ENCODE measurements at regions not wholly inside any gene's neighbourhood (a gene's known extent, or its start where the extent isn't known, plus 50 kb on each side); places are given as distances from the start of the nearest gene placed in this dataset.

DNA sequence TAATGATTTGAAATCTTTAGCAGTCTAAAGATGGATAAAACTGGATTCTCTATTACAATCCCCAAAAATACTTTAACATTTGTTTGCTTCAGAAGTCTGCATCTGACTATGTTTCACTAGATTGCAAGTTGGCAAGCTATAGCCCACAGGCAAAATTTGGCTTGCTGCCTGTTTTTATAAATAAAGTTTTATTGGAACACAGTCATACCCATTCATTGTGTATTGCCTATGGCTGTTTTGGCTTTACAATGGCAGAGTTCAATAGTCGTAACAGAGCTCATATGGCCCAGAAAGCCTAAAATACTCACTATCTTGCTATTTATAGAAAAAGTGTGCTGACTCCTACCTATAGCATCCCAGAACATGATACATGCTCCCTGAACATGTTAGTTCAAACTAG lies 89.0 kb upstream of the GPR141 start:
- H3K27ac Mint-ChIP-seq = no peak overlapping the region
- H3K4me3 Mint-ChIP-seq = no peak overlapping the region
- H3K27me3 Mint-ChIP-seq (ENCODE audit: insufficient read depth, low read depth, poor library complexity) = peaks cover 3% of the 10 kb centered on the region
- TF ChIP-seq POLR2AphosphoS5 (IDR thresholded peaks at IDR 0.05; ENCODE audit: low read depth) (no peak), JUNB (IDR thresholded peaks at IDR 0.05; ENCODE audit: unreplicated experiment) (no peak), ZNF114 (CRISPR knock-in tag; IDR thresholded peaks at IDR 0.05) (no peak), EZH2phosphoT487 (IDR thresholded peaks at IDR 0.05; ENCODE audit: unreplicated experiment) (no peak), NANOG (IDR thresholded peaks at IDR 0.05; ENCODE audit: borderline replicate concordance) (no peak), EZH2 (IDR thresholded peaks at IDR 0.05; ENCODE audit: low read depth, unreplicated experiment) (no peak), STAT1 (IDR thresholded peaks at IDR 0.05; ENCODE audit: unreplicated experiment) (no peak), CREB1 (CRISPR knock-in tag; IDR thresholded peaks at IDR 0.05; ENCODE audit: low read depth) (no peak), ZNF331 (CRISPR knock-in tag; IDR thresholded peaks at IDR 0.05; ENCODE audit: low read depth) (no peak)
- TF ChIP-seq, protein P1, sequence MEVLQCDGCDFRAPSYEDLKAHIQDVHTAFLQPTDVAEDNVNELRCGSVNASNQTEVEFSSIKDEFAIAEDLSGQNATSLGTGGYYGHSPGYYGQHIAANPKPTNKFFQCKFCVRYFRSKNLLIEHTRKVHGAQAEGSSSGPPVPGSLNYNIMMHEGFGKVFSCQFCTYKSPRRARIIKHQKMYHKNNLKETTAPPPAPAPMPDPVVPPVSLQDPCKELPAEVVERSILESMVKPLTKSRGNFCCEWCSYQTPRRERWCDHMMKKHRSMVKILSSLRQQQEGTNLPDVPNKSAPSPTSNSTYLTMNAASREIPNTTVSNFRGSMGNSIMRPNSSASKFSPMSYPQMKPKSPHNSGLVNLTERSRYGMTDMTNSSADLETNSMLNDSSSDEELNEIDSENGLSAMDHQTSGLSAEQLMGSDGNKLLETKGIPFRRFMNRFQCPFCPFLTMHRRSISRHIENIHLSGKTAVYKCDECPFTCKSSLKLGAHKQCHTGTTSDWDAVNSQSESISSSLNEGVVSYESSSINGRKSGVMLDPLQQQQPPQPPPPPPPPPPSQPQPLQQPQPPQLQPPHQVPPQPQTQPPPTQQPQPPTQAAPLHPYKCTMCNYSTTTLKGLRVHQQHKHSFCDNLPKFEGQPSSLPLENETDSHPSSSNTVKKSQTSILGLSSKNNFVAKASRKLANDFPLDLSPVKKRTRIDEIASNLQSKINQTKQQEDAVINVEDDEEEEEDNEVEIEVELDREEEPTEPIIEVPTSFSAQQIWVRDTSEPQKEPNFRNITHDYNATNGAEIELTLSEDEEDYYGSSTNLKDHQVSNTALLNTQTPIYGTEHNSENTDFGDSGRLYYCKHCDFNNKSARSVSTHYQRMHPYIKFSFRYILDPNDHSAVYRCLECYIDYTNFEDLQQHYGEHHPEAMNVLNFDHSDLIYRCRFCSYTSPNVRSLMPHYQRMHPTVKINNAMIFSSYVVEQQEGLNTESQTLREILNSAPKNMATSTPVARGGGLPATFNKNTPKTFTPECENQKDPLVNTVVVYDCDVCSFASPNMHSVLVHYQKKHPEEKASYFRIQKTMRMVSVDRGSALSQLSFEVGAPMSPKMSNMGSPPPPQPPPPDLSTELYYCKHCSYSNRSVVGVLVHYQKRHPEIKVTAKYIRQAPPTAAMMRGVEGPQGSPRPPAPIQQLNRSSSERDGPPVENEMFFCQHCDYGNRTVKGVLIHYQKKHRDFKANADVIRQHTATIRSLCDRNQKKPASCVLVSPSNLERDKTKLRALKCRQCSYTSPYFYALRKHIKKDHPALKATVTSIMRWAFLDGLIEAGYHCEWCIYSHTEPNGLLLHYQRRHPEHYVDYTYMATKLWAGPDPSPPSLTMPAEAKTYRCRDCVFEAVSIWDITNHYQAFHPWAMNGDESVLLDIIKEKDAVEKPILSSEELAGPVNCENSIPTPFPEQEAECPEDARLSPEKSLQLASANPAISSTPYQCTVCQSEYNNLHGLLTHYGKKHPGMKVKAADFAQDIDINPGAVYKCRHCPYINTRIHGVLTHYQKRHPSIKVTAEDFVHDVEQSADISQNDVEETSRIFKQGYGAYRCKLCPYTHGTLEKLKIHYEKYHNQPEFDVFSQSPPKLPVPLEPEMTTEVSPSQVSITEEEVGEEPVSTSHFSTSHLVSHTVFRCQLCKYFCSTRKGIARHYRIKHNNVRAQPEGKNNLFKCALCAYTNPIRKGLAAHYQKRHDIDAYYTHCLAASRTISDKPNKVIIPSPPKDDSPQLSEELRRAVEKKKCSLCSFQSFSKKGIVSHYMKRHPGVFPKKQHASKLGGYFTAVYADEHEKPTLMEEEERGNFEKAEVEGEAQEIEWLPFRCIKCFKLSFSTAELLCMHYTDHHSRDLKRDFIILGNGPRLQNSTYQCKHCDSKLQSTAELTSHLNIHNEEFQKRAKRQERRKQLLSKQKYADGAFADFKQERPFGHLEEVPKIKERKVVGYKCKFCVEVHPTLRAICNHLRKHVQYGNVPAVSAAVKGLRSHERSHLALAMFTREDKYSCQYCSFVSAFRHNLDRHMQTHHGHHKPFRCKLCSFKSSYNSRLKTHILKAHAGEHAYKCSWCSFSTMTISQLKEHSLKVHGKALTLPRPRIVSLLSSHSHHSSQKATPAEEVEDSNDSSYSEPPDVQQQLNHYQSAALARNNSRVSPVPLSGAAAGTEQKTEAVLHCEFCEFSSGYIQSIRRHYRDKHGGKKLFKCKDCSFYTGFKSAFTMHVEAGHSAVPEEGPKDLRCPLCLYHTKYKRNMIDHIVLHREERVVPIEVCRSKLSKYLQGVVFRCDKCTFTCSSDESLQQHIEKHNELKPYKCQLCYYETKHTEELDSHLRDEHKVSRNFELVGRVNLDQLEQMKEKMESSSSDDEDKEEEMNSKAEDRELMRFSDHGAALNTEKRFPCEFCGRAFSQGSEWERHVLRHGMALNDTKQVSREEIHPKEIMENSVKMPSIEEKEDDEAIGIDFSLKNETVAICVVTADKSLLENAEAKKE (CRISPR knock-in tag; IDR thresholded peaks at IDR 0.05) = no peak
- TF ChIP-seq, protein P2, sequence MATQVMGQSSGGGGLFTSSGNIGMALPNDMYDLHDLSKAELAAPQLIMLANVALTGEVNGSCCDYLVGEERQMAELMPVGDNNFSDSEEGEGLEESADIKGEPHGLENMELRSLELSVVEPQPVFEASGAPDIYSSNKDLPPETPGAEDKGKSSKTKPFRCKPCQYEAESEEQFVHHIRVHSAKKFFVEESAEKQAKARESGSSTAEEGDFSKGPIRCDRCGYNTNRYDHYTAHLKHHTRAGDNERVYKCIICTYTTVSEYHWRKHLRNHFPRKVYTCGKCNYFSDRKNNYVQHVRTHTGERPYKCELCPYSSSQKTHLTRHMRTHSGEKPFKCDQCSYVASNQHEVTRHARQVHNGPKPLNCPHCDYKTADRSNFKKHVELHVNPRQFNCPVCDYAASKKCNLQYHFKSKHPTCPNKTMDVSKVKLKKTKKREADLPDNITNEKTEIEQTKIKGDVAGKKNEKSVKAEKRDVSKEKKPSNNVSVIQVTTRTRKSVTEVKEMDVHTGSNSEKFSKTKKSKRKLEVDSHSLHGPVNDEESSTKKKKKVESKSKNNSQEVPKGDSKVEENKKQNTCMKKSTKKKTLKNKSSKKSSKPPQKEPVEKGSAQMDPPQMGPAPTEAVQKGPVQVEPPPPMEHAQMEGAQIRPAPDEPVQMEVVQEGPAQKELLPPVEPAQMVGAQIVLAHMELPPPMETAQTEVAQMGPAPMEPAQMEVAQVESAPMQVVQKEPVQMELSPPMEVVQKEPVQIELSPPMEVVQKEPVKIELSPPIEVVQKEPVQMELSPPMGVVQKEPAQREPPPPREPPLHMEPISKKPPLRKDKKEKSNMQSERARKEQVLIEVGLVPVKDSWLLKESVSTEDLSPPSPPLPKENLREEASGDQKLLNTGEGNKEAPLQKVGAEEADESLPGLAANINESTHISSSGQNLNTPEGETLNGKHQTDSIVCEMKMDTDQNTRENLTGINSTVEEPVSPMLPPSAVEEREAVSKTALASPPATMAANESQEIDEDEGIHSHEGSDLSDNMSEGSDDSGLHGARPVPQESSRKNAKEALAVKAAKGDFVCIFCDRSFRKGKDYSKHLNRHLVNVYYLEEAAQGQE (IDR thresholded peaks at IDR 0.05; ENCODE audit: unreplicated experiment) = no peak
- TF ChIP-seq, protein P3, sequence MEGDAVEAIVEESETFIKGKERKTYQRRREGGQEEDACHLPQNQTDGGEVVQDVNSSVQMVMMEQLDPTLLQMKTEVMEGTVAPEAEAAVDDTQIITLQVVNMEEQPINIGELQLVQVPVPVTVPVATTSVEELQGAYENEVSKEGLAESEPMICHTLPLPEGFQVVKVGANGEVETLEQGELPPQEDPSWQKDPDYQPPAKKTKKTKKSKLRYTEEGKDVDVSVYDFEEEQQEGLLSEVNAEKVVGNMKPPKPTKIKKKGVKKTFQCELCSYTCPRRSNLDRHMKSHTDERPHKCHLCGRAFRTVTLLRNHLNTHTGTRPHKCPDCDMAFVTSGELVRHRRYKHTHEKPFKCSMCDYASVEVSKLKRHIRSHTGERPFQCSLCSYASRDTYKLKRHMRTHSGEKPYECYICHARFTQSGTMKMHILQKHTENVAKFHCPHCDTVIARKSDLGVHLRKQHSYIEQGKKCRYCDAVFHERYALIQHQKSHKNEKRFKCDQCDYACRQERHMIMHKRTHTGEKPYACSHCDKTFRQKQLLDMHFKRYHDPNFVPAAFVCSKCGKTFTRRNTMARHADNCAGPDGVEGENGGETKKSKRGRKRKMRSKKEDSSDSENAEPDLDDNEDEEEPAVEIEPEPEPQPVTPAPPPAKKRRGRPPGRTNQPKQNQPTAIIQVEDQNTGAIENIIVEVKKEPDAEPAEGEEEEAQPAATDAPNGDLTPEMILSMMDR (conservative IDR thresholded peaks at IDR 0.05; ENCODE audit: low read depth in 2 of 2) = no peak
- TF ChIP-seq, protein P4, sequence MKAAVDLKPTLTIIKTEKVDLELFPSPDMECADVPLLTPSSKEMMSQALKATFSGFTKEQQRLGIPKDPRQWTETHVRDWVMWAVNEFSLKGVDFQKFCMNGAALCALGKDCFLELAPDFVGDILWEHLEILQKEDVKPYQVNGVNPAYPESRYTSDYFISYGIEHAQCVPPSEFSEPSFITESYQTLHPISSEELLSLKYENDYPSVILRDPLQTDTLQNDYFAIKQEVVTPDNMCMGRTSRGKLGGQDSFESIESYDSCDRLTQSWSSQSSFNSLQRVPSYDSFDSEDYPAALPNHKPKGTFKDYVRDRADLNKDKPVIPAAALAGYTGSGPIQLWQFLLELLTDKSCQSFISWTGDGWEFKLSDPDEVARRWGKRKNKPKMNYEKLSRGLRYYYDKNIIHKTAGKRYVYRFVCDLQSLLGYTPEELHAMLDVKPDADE (IDR thresholded peaks at IDR 0.05) = no peak
- DNase-seq (ENCODE audit: low spot score) = no peak
- H3K36me3 ChIP-seq (ENCODE audit: insufficient read depth) = no peaks in the 10 kb centered on the region
- no peak overlapping the region for H3K27ac ChIP-seq (ENCODE audit: low read depth)
- no peaks in the 10 kb centered on the region for H3F3A ChIP-seq (replicated peaks; ENCODE audit: low read depth)
- H3K27me3 ChIP-seq (ENCODE audit: insufficient read depth) = no peaks in the 10 kb centered on the region
- peaks cover 4% of the 10 kb centered on the region; the same call in 2 of the 3 replicates for H3K4me1 Mint-ChIP-seq
- H3K36me3 Mint-ChIP-seq (ENCODE audit: low read depth) = peaks cover 5% of the 10 kb centered on the region; the same call in 1 of the 3 replicates
- H3K4me3 ChIP-seq = no peak overlapping the region
- no peak overlapping the region for H3K4me2 ChIP-seq
- no peak for ATAC-seq
- peaks cover 7% of the 10 kb centered on the region; the same call in 2 of the 3 replicates for H3K9me3 Mint-ChIP-seq
- no peaks in the 10 kb centered on the region for H3K79me2 ChIP-seq (replicated peaks; ENCODE audit: insufficient read depth)
- no peak overlapping the region for H2AFZ ChIP-seq
- H3K4me1 ChIP-seq (ENCODE audit: insufficient read depth) = no peaks in the 10 kb centered on the region
- H3K9me2 ChIP-seq (ENCODE audit: insufficient read depth) = peaks cover 10% of the 10 kb centered on the region
- H4K20me1 ChIP-seq (replicated peaks; ENCODE audit: insufficient read depth) = no peaks in the 10 kb centered on the region
